GM18861 (cell line): ENCODE measurements at regions not wholly inside any gene's neighbourhood (a gene's known extent, or its start where the extent isn't known, plus 50 kb on each side); places are given as distances from the start of the nearest gene placed in this dataset.
"Not testable (repeated sequence)": the region's sequence is repeated elsewhere in the genome, so short reads cannot be mapped to it uniquely, and the experiment has no call there.

Source experiments
- ATAC-seq: cut with Tn5 transposase; IDR thresholded peaks from one replicate; pipeline ENCODE4 v1.9.1; 2021; ENCODE audit not compliant: unreplicated experiment

DNA sequence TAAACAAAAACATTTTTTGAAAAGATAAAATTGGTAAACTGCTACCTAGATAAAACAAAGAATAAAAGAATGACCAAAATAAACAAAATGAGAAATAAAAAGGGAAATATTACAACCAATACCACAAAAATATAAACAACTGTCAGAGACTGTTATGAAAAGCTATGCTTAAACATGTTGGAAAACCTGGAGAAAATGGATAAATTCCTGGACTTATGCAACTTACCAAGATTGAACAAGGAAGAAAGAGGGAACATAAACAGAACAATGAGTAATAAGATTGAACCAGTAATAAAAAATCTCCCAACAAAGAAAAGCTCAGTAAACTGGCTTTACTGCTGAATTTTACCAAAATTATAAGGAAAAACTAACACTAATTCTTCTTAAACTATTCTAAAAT, 518.7 kb downstream of the GRXCR1 start:
- ATAC-seq: no peak

DNA sequence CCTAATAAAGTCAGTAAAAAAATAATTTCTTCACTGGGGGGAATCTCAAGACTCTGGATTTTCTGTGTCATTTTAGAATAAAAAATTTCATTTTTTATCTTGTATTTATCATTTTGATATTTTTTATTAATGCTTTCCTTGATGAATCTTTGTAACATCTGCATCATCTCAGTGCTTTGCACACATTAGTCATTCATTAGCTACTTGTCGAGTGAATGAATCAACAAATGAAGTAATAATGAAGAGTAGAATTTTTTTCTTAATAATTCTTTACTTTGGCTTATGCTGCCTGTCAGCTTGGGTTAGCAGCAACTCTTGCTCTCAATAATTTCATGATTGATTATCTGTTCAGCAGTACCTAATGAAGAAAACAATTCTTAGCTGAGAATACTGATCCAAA, 530.8 kb downstream of the GRXCR1 start:
- ATAC-seq: no peak

- ATAC-seq: no peak
Observed at GRCh38 chr4:43425206-43425605, 532.7 kb downstream of the GRXCR1 start.

GRCh38 chr4:43435291-43435690, 542.8 kb downstream of the GRXCR1 start:
- no peak for ATAC-seq

DNA sequence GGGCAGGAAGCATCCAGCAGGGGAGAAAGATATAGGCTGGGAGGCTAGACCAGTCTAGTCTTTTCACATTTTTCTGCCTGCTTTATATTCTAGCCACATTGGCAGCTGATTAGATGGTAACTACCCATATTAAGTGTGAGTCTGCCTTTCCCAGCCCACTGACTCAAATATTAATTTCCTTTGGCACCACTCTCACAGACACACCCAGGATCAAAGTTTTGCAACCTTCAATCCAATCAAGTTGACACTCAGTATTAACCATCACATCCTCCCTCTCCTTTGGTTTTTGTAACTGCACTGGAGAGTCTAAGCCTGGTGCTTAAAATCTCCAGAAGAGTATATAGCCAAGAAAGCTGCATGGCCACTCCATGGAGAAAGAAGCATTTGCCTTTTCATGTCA, 560.4 kb downstream of the GRXCR1 start:
- ATAC-seq: no peak

DNA sequence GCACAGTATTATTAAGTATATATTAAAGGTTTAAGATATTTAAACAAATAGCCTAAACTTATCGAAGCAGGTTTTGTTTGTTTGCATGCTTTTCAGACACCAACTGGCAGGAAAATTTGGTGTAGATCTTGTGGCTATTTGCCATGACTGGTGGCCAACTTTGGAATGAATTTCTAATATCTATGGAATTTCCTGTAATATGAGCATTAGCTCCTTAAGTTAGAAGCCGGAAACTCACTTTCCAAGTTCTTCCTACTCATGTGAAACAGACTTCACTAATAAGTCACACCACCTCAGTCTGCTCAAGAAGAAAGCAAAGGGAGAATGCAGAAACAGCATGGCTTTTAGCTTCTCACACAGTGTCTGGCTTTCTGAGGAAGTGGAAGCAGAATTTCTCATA, 563.9 kb downstream of the GRXCR1 start:
- ATAC-seq: no peak

GRCh38 chr4:43457866-43458265, 565.4 kb downstream of the GRXCR1 start:
- ATAC-seq: no peak

GRCh38 chr4:43458293-43458692, 565.8 kb downstream of the GRXCR1 start:
- no peak for ATAC-seq

DNA sequence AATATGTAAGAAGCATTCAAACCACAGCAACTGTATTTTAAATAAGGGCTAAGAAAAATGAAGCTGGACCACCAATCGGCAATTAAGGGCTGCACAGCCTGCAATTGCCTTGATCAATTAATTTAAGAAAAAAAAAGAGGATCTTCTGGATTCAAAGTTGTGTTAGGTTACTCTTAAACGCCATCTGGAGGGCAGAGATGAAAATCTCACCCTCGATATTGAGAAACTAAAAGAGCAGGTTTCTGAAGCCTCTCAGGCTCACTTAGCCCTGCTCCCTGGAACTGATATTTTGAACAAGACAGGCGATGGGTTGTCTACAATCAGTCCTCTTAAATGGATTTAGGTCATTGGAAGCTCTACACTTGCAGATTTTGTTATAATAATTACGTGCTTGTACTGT, 579.4 kb downstream of the GRXCR1 start:
- ATAC-seq: no peak

DNA sequence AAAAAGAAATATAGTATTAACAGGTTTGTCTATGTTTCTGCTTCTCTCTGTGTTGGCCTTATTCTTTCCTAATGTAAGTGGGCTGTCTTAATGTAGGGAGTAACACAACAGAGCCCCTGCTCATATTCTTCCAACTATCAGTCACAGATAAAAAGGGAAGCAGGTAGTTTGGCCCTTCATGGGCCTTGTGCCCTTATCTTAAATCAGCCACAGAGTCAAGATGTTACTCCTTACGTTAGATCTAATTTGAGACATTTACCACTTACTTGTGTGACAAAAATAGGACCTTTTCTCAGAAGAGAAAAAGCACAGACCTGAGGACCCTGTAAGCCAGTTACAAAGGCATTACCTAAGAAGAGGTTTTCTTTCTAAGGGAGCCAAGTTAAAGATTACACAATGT, 589.0 kb downstream of the GRXCR1 start:
- ATAC-seq: no peak

DNA sequence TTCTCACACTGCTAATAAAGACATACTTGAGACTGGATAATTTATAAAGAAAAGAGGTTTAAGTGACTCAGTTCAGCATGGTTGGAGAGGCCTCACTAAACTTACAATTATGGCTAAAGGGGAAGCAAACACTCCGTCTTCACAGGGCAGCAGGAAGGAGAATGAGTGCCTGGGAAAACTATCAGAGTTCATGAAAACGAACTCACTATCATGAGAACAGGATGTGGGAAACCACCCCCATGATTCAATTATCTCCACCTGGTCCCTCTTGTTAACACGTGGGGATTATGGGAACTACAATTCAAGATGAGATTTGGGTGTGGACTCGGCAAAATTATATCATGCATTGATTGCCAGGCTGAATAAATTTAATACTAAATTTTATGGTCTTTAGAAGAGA, 592.7 kb downstream of the GRXCR1 start:
- ATAC-seq: no peak

DNA sequence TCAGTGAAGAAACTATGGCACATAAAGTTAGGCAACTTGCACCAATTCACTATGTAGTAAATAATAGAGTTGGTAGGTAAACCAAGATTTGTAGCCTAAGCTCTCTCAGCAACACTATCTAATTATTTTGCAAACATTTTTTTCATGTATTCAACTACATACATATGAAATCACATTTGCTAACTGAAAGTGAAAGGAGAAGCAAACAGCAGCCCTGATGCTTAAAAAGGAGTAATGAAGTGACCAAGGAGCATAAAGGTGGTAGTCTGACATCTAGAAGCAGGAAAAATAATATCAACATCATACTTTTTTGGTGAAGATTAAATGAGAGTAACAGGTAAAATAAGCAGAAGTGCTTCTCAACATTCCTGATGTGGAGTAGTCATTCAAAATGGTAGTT, 603.7 kb downstream of the GRXCR1 start:
- ATAC-seq: no peak

GRCh38 chr4:43496602-43497001, 604.1 kb downstream of the GRXCR1 start:
- ATAC-seq: no peak

DNA sequence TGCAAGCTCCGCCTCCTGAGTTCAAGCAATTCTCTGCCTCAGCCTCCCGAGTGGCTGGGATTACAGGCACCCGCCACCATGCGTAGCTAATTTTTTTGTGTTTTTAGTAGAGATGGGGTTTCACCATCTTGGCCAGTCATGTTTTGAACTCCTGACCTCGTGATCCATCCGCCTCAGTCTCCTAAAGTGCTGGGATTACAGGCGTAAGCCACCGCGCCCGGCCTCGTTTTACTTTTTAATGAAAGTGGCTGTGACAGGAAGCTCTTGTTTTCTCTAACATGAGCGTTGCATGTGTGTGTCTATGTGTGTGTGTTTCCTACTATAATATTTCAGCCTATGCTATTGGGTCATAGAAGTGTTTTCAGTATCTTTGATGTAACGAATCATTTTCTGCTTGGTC, 613.3 kb downstream of the GRXCR1 start:
- ATAC-seq: not testable (repeated sequence)

- ATAC-seq: no peak
Observed at GRCh38 chr4:43512253-43512652, 619.7 kb downstream of the GRXCR1 start.

DNA sequence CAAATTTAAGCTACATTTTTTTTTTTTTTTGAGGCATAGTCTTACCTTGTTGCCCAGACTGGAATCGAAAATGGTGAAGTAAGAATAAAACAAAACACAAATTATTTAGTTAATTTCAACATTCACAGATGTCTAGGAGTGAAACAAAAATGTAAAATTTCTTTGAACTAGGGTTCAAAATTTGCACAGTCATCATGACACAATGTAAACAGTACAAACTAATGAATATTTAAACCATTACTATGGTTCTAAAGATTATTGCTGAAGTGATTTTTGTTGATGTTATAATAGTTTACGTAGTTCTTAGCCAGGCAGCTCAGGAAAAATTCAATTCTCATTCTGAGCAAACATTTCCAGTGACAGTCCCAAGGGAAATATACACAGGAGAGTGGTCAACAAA, 633.1 kb downstream of the GRXCR1 start:
- ATAC-seq: no peak

GRCh38 chr4:43547561-43547960, 655.0 kb downstream of the GRXCR1 start:
- ATAC-seq: no peak

DNA sequence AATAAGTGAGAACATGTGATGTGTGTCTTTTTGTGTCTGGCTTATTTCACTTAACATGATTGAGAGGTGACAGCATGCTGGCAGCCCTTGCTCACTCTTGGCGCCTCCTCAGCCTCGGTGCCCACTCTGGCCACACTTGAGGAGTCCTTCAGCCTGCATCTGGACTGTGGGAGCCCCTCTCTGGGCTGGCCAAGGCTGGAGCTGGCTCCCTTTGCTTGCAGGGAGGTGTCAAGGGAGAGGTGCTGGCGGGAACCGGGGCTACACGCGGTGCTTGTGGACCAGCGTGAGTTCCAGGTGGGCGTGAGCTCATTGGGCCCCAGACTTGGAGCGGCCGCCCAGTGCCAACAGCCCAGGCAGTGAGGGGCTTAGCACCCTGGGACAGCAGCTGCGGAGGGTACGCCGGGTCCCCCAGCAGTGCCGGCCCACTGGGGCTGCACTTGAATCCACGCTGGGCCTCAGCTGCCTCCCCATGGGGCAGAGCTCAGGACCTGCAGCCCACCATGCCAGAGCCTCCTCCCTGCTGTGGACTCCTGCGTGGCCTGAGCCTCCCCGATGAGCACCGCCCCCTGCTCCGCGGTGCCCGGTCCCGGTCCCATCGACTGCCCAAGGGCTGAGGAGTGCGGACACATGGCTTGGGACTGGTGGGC, 658.6 kb downstream of the GRXCR1 start:
- ATAC-seq: no peak

- no peak for ATAC-seq
Observed at GRCh38 chr4:43556262-43556661, 663.7 kb downstream of the GRXCR1 start.

DNA sequence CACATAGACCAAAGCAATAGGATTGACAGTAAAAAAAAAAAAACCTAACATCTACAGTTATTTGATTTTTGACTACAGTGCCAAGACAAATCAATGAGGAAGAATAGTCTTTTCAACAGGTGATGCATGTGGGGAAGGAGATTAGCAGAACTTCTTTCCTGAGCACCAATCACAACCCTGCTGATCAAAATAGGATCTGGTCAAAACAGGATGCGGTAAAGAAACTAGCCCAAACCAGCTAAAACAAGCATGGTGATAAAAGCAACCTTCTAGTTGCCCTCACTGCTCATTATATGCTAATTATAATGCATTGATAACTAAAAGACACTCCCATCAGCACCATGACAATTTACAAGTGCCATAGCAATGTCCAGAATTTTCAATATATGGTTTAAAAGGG, 667.5 kb downstream of the GRXCR1 start:
- no peak for ATAC-seq

GRCh38 chr4:43564107-43564506, 671.6 kb downstream of the GRXCR1 start:
- ATAC-seq: no peak

DNA sequence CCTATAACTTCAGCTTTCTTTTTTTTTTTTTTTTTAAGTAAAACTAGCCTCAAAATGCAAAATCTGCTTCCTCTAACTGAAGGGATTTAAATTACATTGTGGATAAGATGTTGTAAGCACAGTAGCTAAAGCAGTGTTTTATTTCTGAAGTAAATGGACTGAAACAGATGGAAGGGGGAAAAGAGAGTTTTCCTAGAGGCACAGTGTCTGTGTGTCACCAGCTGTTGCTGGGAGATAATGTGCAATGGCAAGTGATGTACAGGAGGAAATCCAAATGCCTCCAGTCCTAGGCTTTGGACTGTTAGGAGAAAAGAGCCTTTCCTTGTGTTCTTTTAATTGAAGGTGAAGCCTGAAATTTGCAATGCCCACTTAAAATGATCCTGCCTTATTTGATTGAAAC, 672.1 kb downstream of the GRXCR1 start:
- ATAC-seq: no peak

DNA sequence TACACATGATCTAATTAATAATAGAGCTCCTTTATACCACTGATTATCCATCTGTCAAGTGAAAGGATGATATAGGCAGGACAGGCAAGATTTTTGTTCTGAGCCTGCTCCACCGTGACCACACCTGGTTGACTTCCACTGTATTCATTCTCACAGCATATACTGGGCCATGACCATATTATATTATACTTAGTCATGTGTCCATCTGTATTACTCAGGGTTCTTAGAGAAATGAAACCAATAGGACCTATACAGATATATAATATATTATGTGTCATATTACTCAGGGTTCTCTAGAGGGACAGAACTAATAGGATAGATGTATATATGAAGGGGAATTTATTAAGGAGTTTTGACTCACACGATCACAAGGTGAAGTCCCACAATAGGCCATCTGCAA, 675.1 kb downstream of the GRXCR1 start:
- ATAC-seq: no peak

GRCh38 chr4:43586813-43587212, 694.3 kb downstream of the GRXCR1 start:
- no peak for ATAC-seq
